Trophoblast cell (in vitro differentiated cells and primary cell): ENCODE measurements at regions not wholly inside any gene's neighbourhood (a gene's known extent, or its start where the extent isn't known, plus 50 kb on each side); places are given as distances from the start of the nearest gene placed in this dataset.

ENCODE experiments used
- DNase-seq, 2 donors: peaks; one replicate each; pipeline ENCODE4 v3.0.0-alpha.2; 2016
- H2AFZ ChIP-seq: 2 replicates; pipeline ENCODE4 v1.6.1; 2013; ENCODE audit warnings: low read length, moderate library complexity, mild to moderate bottlenecking; ENCODE audit not compliant: insufficient read depth, poor library complexity
- H2AK5ac ChIP-seq: 2 replicates; pipeline ENCODE4 v1.6.1; 2013; ENCODE audit warnings: mild to moderate bottlenecking, low read length
- H2BK120ac ChIP-seq: 2 replicates; pipeline ENCODE4 v1.6.1; 2013; ENCODE audit warnings: low read length, mild to moderate bottlenecking, moderate library complexity; ENCODE audit not compliant: insufficient read depth, poor library complexity
- H2BK12ac ChIP-seq: 2 replicates; pipeline ENCODE4 v1.6.1; 2013; ENCODE audit warnings: mild to moderate bottlenecking, low read length, moderate library complexity
- H2BK5ac ChIP-seq: 2 replicates; pipeline ENCODE4 v1.6.1; 2013; ENCODE audit warnings: low read length, low read depth, moderate library complexity, mild to moderate bottlenecking; ENCODE audit not compliant: poor library complexity
- H3K14ac ChIP-seq: 2 replicates; pipeline ENCODE4 v1.6.1; 2013; ENCODE audit warnings: mild to moderate bottlenecking, low read length
- H3K18ac ChIP-seq: 2 replicates; pipeline ENCODE4 v1.6.1; 2013; ENCODE audit warnings: mild to moderate bottlenecking, low read length
- H3K23ac ChIP-seq: 2 replicates; pipeline ENCODE4 v1.6.1; 2013; ENCODE audit warnings: low read length
- H3K27ac ChIP-seq: 2 replicates; pipeline ENCODE4 v1.5.1; 2013; ENCODE audit warnings: low read depth, mild to moderate bottlenecking, inconsistent platforms, low read length, moderate library complexity
- H3K27me3 ChIP-seq: 2 replicates; pipeline ENCODE4 v1.6.1; 2013; ENCODE audit warnings: inconsistent platforms, mild to moderate bottlenecking, low read length, moderate library complexity; ENCODE audit not compliant: insufficient read depth
- H3K36me3 ChIP-seq, 2 experiments: 1 replicate in 1 of 2; 2 replicates in 1 of 2; pipeline ENCODE4 v1.6.1; 2013; ENCODE audit warnings: low read length in 2 of 2, mild to moderate bottlenecking in 2 of 2, moderate library complexity in 1 of 2; ENCODE audit not compliant: insufficient read depth in 2 of 2, control insufficient read depth in 1 of 2
- H3K4ac ChIP-seq: 2 replicates; pipeline ENCODE4 v1.6.1; 2013; ENCODE audit warnings: low read depth, mild to moderate bottlenecking, low read length, moderate library complexity
- H3K4me1 ChIP-seq, 2 experiments: 1 replicate in 1 of 2; 2 replicates in 1 of 2; pipeline ENCODE4 v1.6.1; 2013; ENCODE audit warnings: low read length in 2 of 2, mild to moderate bottlenecking in 2 of 2, moderate library complexity in 1 of 2; ENCODE audit not compliant: insufficient read depth in 2 of 2, control insufficient read depth in 1 of 2
- H3K4me2 ChIP-seq: 2 replicates; pipeline ENCODE4 v1.6.1; 2013; ENCODE audit warnings: inconsistent platforms, mild to moderate bottlenecking, low read length, moderate library complexity
- H3K4me3 ChIP-seq: 2 replicates; pipeline ENCODE4 v1.5.1; 2013; ENCODE audit warnings: mild to moderate bottlenecking, low read depth, low read length, inconsistent platforms
- H3K79me1 ChIP-seq: one replicate; pipeline ENCODE4 v1.6.1; 2013; ENCODE audit warnings: low read length
- H3K79me2 ChIP-seq: 2 replicates; pipeline ENCODE4 v1.6.1; 2013; ENCODE audit warnings: low read length, mild to moderate bottlenecking; ENCODE audit not compliant: control insufficient read depth, insufficient read depth, poor library complexity
- H3K9ac ChIP-seq: 2 replicates; pipeline ENCODE4 v1.6.1; 2013; ENCODE audit warnings: mild to moderate bottlenecking, low read length
- H3K9me3 ChIP-seq: 2 replicates; pipeline ENCODE4 v1.6.1; 2013; ENCODE audit warnings: low read depth, mild to moderate bottlenecking, control low read depth, inconsistent platforms, low read length; ENCODE audit not compliant: insufficient read depth
- H4K12ac ChIP-seq: 2 replicates; pipeline ENCODE4 v1.6.1; 2013; ENCODE audit warnings: low read depth, mild to moderate bottlenecking, low read length, moderate library complexity
- H4K8ac ChIP-seq: 2 replicates; pipeline ENCODE4 v1.6.1; 2013; ENCODE audit warnings: low read depth, mild to moderate bottlenecking, low read length, moderate library complexity
- H4K91ac ChIP-seq: one replicate; pipeline ENCODE4 v1.6.1; 2013; ENCODE audit warnings: low read depth, mild to moderate bottlenecking, low read length, moderate library complexity
- WGBS: extraction: QIAGEN DNeasy Blood & Tissue Kit; methylation state at CpG from one replicate; pipeline ENCODE4 v1.1.7; 2013; ENCODE audit warnings: missing lambda C conversion rate; ENCODE audit not compliant: insufficient read length, insufficient coverage; ENCODE audit errors: extremely low coverage; 5-methylcytosine and 5-hydroxymethylcytosine counted together

DNA sequence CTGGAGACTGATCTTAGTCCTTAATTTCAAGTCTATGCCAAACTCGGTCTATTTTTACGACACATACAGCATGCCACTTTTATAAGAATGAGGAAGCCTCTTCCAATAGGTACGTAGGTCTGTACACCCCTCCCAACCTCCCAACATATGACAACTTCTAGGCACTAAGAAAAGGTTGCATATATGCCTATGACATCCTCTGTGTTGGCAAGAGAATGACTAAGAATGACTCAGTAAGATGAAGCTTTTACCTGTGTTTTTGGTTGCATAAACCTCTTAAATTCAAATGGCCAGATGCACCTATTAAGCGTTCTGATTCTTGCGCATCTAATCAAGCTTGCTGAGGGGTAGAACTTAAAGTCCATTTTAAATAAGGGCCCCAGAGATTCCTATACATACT, 586.4 kb upstream of the ZEB2 start:
- Histone ChIP-seq H3K27ac (no peak overlapping the region), H4K12ac (no peak overlapping the region), H3K27me3 (no peaks in the 10 kb centered on the region), H3K9me3 (no peaks in the 10 kb centered on the region), H2BK12ac (no peak overlapping the region), H2AK5ac (no peak overlapping the region), H3K36me3 (no peaks in the 10 kb centered on the region), H3K4me2 (no peak overlapping the region), H2AFZ (no peak overlapping the region), H2BK120ac (no peak overlapping the region), H4K8ac (no peak overlapping the region), H3K9ac (no peak overlapping the region), H3K79me2 (no peaks in the 10 kb centered on the region), H3K4ac (no peak overlapping the region), H3K18ac (no peak overlapping the region), H3K4me3 (no peak overlapping the region), H3K23ac (no peak overlapping the region), H2BK5ac (no peak overlapping the region), H3K79me1 (peaks cover 11% of the 10 kb centered on the region), H3K4me1 (peaks cover 0 to 5% of the 10 kb centered on the region in 2 experiments), H4K91ac (no peak overlapping the region), H3K14ac (no peak overlapping the region)
- DNase-seq: no peak
- WGBS: no CpG with 5 or more reads among the region's 5 CpGs

- Histone ChIP-seq H4K12ac (no peak overlapping the region), H2BK5ac (no peak overlapping the region), H3K79me2 (no peaks in the 10 kb centered on the region), H3K23ac (no peak overlapping the region), H4K91ac (no peak overlapping the region), H2AFZ (no peak overlapping the region), H3K9ac (no peak overlapping the region), H3K79me1 (peaks cover 2% of the 10 kb centered on the region), H3K14ac (no peak overlapping the region), H3K4me1 (peaks cover 0 to 2% of the 10 kb centered on the region in 2 experiments), H3K18ac (no peak overlapping the region), H3K4me2 (no peak overlapping the region), H2AK5ac (no peak overlapping the region), H3K4ac (no peak overlapping the region), H3K36me3 (no peaks in the 10 kb centered on the region), H4K8ac (no peak overlapping the region), H2BK12ac (no peak overlapping the region), H3K4me3 (no peak overlapping the region), H3K9me3 (no peaks in the 10 kb centered on the region), H3K27ac (no peak overlapping the region), H2BK120ac (no peak overlapping the region), H3K27me3 (no peaks in the 10 kb centered on the region)
- no peak for DNase-seq
- WGBS: no CpG with 5 or more reads among the region's 2 CpGs
These were observed 582.8 kb upstream of the ZEB2 start for GRCh38 chr2:145102706-145103105.

DNA sequence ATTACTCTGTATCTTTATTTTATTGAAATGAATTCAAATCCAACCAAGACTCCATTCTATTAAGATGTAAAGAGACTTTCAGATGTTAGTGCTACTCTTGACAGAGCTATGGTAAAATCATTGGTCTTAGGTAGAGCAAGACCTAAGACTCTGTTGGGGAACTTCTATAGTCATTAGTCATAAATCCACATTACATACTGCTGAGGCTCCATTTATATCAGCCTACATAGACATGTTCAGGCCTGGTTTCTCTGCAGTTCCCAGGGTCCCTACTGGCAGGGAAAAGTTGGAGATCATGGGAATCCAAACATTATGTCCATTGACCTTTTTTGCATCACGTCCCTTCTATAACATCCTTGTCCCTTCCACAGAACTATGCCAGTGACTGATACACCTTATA, 580.4 kb upstream of the ZEB2 start:
- Histone ChIP-seq H3K79me2 (no peaks in the 10 kb centered on the region), H3K18ac (no peak overlapping the region)

GRCh38 chr2:145096582-145096981, 576.7 kb upstream of the ZEB2 start:
- Histone ChIP-seq H2BK120ac (no peak overlapping the region), H3K9ac (no peak overlapping the region), H3K79me1 (peaks cover 2% of the 10 kb centered on the region), H2AK5ac (no peak overlapping the region), H3K27me3 (no peaks in the 10 kb centered on the region), H3K23ac (no peak overlapping the region), H3K4me3 (no peak overlapping the region), H3K18ac (no peak overlapping the region), H3K4ac (no peak overlapping the region), H4K8ac (no peak overlapping the region), H2BK5ac (no peak overlapping the region), H3K4me1 (peaks cover 0 to 2% of the 10 kb centered on the region in 2 experiments), H3K36me3 (no peaks in the 10 kb centered on the region), H3K9me3 (no peaks in the 10 kb centered on the region), H4K91ac (no peak overlapping the region), H2BK12ac (no peak overlapping the region), H2AFZ (no peak overlapping the region), H3K27ac (no peak overlapping the region), H4K12ac (no peak overlapping the region), H3K79me2 (no peaks in the 10 kb centered on the region), H3K14ac (no peak overlapping the region), H3K4me2 (no peak overlapping the region)
- DNase-seq: no peak

More for the DNA sequence above, 580.4 kb upstream of the ZEB2 start:
- H3K36me3 ChIP-seq: no peaks in the 10 kb centered on the region
- no peak overlapping the region for H3K4me3 ChIP-seq
- no peaks in the 10 kb centered on the region for H3K79me1 ChIP-seq
- no CpG with 5 or more reads among the region's 1 CpG for WGBS
- no peak overlapping the region for H3K4me2 ChIP-seq
- no peaks in the 10 kb centered on the region for H3K9me3 ChIP-seq
- H3K9ac ChIP-seq: no peak overlapping the region
- no peak overlapping the region for H3K14ac ChIP-seq
- no peaks in the 10 kb centered on the region for H3K27me3 ChIP-seq
- H4K12ac ChIP-seq: no peak overlapping the region
- H3K4ac ChIP-seq: no peak overlapping the region
- no peak overlapping the region for H2BK5ac ChIP-seq
- no peak overlapping the region for H4K8ac ChIP-seq
- H2BK120ac ChIP-seq: no peak overlapping the region
- H3K27ac ChIP-seq: no peak overlapping the region
- peaks cover 0 to 2% of the 10 kb centered on the region in 2 experiments for H3K4me1 ChIP-seq
- no peak overlapping the region for H2AK5ac ChIP-seq
- H2AFZ ChIP-seq: no peak overlapping the region
- DNase-seq: no peak
- no peak overlapping the region for H3K23ac ChIP-seq
- H2BK12ac ChIP-seq: no peak overlapping the region
- H4K91ac ChIP-seq: no peak overlapping the region
